ENCODE measurements at regions not wholly inside any gene's neighbourhood (a gene's known extent, or its start where the extent isn't known, plus 50 kb on each side); places are given as distances from the start of the nearest gene placed in this dataset.
"Not testable (repeated sequence)": the region's sequence is repeated elsewhere in the genome, so short reads cannot be mapped to it uniquely, and the experiment has no call there.

- DNase-seq (ENCODE audit: low read depth, low spot score) = no peak
- H3K4me3 ChIP-seq (ENCODE audit: low read length) = no peak overlapping the region
Observed at GRCh38 chr5:121378559-121379359, 472.9 kb upstream of the FTMT start.

- no peak for DNase-seq (ENCODE audit: low read depth, low spot score)
- no peak overlapping the region for H3K4me3 ChIP-seq (ENCODE audit: low read length)
Observed at GRCh38 chr5:121380066-121380465, 471.6 kb upstream of the FTMT start.

DNA sequence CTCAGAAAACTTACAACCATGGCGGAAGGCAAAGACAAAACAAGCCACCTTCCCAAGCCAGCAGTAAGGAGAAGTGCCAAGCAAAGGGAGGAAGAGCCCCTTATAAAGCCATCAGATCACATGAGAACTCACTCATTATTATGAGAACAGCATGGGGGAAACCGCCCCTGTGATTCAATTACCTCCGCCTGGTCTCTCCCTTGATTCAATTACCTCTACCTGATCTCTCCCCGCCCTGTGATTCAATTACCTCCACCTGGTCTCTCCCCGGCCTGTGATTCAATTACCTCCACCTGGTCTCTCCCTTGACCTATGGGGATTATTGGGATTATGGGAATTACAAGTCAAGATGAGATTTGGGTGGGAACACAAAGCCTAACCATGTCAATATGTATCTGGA, 467.3 kb upstream of the FTMT start:
- no peak for DNase-seq (ENCODE audit: low read depth, low spot score)
- H3K4me3 ChIP-seq (ENCODE audit: low read length) = no peak overlapping the region

DNA sequence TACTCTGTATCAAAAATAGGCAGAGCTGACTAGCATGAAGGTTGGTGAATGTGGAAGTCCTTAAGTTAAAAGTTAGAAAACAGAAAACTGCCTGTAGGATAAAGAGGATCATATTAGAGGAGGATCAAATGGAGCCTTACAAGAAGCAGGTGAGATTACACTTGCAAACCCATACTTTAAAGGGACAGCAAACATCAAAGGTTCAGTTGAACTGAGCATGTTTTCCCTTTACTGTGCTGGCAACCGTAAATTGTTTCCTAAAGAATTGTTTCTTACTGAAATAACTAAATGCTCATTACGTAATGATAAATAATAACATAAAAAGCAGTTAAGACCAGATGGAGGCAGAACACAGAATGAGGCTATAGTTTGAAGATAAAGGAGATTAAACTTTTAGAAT, 465.3 kb upstream of the FTMT start:
- no peak for DNase-seq (ENCODE audit: low read depth, low spot score)
- no peak overlapping the region for H3K4me3 ChIP-seq (ENCODE audit: low read length)

DNA sequence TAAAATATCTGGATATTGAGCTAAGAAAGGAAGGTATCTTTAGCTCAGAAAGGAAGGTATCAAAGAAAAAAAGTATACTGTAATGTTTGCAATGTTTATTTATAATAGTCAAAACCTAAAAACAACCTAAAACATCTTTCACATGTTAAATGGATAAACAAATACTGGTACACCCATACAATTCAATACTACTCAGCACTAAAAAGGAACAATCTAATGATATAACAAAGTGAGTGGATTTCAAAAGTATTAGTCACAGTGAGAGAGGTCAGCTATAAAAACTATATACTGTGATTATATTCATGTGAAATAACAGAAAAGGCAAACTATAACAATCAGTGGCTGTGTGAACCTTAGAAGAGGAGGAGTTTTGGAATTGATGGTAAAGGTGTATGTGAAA, 455.0 kb upstream of the FTMT start:
- DNase-seq (ENCODE audit: low read depth, low spot score) = no peak
- H3K4me3 ChIP-seq (ENCODE audit: low read length) = no peak overlapping the region

- no peak for DNase-seq (ENCODE audit: low read depth, low spot score)
- no peak overlapping the region for H3K4me3 ChIP-seq (ENCODE audit: low read length)
Observed at GRCh38 chr5:121399879-121400278, 451.8 kb upstream of the FTMT start.

DNA sequence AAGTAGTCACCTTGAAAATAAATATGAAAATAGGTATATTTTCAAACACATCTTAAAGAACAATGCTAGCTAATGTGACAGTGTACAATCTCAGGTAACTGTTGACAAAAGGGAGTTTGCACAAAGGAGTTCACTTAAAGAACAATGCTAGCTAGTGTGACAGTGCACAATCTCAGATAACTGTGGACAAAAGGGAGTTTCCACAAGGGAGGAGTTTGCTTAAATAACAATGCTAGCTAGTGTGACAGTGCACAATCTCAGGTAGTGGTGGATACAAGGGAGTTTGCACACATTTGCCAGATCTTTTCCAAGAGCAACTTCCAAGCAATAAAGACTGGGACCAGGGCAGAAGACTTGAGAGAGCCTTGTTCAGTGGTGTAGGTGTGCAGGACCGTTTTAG, 442.9 kb upstream of the FTMT start:
- no peak for DNase-seq (ENCODE audit: low read depth, low spot score)
- no peak overlapping the region for H3K4me3 ChIP-seq (ENCODE audit: low read length)

- no peak for DNase-seq (ENCODE audit: low read depth, low spot score)
- H3K4me3 ChIP-seq (ENCODE audit: low read length) = no peak overlapping the region
Observed at GRCh38 chr5:121415270-121415669, 436.4 kb upstream of the FTMT start.

- H3K4me3 ChIP-seq (ENCODE audit: low read length) = no peak overlapping the region
Observed at GRCh38 chr5:121421646-121422045, 430.0 kb upstream of the FTMT start.

DNA sequence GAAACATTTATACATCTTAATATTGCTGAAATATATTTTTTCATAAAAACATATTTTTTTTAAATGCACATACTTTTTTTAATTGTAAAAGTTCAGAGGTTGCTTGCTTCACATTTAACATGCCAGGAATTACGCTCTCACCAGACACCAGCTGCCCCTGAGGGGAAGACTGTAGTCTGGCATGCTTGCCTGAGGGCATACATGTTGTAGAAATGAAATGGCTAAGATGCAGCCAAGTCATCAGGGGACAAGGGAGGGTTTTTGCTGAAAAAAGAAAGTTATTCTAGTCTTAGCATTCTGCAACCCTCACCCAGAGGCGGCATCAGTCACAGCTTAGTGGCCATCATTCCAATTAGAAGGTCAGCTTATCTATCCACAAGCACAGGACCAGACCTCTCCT, 426.7 kb upstream of the FTMT start:
- no peak for DNase-seq (ENCODE audit: low read depth, low spot score)
- H3K4me3 ChIP-seq (ENCODE audit: low read length) = no peak overlapping the region

More at GRCh38 chr5:121421646-121422045, 430.0 kb upstream of the FTMT start:
- DNase-seq (ENCODE audit: low read depth, low spot score) = no peak

GRCh38 chr5:121426153-121426552, 425.5 kb upstream of the FTMT start:
- no peak overlapping the region for H3K4me3 ChIP-seq (ENCODE audit: low read length)
- DNase-seq (ENCODE audit: low read depth, low spot score) = no peak

- DNase-seq (ENCODE audit: low read depth, low spot score) = no peak
- no peak overlapping the region for H3K4me3 ChIP-seq (ENCODE audit: low read length)
Observed at GRCh38 chr5:121429761-121430160, 421.9 kb upstream of the FTMT start.

DNA sequence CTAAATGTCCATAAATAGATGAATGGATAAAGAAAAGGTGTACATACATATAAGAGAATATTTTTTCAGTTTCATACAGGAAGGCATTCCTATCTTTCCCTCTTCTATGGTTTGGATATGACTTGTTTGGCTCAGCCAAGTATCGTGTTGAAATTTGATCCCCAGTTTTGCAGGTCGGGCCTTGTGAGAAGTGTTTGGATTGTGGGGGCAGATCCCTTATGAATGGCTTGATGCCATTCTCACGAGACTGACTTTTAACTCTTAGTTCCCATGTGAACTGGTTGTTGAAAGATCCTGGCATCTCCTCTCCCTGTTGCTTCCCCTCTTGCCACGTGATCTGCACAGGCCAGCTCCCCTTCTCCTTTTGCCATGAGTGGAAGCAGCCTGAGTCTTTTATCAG, 421.1 kb upstream of the FTMT start:
- no peak overlapping the region for H3K4me3 ChIP-seq (ENCODE audit: low read length)
- no peak for DNase-seq (ENCODE audit: low read depth, low spot score)

GRCh38 chr5:121445511-121445910, 406.2 kb upstream of the FTMT start:
- no peak overlapping the region for H3K4me3 ChIP-seq (ENCODE audit: low read length)
- DNase-seq (ENCODE audit: low read depth, low spot score) = no peak

GRCh38 chr5:121462441-121462840, 389.2 kb upstream of the FTMT start:
- no peak overlapping the region for H3K4me3 ChIP-seq (ENCODE audit: low read length)
- no peak for DNase-seq (ENCODE audit: low read depth, low spot score)

GRCh38 chr5:121471222-121471621, 380.5 kb upstream of the FTMT start:
- not testable (repeated sequence) for H3K4me3 ChIP-seq (ENCODE audit: low read length); DNase-seq (ENCODE audit: low read depth, low spot score)

DNA sequence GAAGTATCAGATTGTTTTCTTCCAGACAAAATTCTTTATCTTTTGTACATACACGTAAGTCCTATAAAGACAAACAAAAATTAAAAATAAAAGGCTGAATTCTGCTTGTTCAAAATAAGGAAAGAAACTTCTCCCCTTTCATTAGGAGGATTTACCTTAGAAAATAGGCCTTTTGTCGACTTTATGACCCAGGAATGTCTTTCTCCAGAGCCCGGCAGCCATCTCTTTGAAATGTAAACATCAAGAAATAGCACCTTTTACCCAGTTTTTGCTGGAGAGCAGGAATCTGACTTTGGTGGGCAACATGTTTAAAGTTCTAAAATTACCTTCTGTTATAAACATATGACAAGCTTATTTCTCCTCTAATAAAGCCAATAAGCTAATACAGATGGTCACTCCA, 373.0 kb upstream of the FTMT start:
- no peak for DNase-seq (ENCODE audit: low read depth, low spot score)
- H3K4me3 ChIP-seq (ENCODE audit: low read length) = no peak overlapping the region

DNA sequence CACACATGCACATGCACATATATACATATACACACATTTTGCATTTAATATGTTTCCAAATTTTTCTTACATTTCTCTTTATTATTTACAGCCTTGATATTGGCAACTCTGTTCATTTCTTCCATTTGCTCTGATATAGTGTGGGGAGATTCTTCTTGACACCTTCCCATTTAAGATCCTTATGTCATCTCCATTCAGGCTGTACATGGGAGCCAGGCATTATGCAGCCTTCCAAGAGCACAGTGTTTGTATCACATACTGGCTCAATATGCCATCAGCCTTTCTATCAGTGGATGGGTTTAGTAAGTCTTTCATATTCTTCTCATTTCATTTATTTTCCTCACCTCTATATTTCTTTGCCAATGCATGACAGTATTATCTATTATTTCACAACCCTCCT, 372.3 kb upstream of the FTMT start:
- DNase-seq (ENCODE audit: low read depth, low spot score) = no peak
- no peak overlapping the region for H3K4me3 ChIP-seq (ENCODE audit: low read length)

DNA sequence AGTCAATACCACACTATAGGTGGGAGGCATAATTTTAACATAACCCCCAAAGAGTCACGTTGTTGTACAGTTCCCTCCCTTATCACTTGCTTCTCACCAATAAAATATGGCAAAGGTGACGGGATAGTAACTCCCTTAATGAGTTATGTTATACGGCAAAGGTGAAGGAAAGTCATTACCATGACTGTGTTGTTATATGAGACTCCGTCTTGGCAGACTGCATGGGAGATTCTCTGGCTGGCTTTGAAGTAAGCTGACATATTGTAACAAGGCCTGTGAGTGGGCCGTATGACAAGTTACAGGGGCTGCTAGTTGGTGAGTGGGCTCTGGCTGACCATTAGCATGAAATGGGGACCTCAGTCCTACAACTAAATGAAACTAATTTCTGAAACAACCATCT, 366.4 kb upstream of the FTMT start:
- no peak overlapping the region for H3K4me3 ChIP-seq (ENCODE audit: low read length)
- DNase-seq (ENCODE audit: low read depth, low spot score) = no peak

- not testable (repeated sequence) for H3K4me3 ChIP-seq (ENCODE audit: low read length); DNase-seq (ENCODE audit: low read depth, low spot score)
Observed at GRCh38 chr5:121485999-121486398, 365.7 kb upstream of the FTMT start.

DNA sequence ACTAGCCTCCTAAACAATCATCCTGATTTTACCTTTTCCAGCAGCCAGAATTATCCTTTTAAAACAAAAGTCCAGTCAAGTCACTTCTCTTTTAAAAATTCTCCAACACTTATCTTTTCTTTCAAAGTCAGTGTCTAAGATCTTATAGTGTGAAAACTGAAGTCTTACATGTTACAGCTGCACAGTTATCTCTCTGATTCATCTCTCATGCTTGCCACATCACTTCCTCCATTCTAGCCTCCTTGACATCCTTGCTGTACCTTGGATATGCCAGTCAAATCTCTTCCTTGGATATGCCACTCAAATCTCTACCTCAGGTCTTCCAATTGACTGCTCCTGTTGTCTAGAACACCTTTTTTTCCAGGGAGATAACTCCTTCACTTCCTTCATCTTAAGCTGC, 361.7 kb upstream of the FTMT start:
- DNase-seq (ENCODE audit: low read depth, low spot score) = no peak
- no peak overlapping the region for H3K4me3 ChIP-seq (ENCODE audit: low read length)
